ENCODE measurements at regions not wholly inside any gene's neighbourhood (a gene's known extent, or its start where the extent isn't known, plus 50 kb on each side); places are given as distances from the start of the nearest gene placed in this dataset.
A peak's percentile ranks its signal among the peaks of the same experiment; 100 is the strongest.
"Not testable (repeated sequence)": the region's sequence is repeated elsewhere in the genome, so short reads cannot be mapped to it uniquely, and the experiment has no call there.

DNA sequence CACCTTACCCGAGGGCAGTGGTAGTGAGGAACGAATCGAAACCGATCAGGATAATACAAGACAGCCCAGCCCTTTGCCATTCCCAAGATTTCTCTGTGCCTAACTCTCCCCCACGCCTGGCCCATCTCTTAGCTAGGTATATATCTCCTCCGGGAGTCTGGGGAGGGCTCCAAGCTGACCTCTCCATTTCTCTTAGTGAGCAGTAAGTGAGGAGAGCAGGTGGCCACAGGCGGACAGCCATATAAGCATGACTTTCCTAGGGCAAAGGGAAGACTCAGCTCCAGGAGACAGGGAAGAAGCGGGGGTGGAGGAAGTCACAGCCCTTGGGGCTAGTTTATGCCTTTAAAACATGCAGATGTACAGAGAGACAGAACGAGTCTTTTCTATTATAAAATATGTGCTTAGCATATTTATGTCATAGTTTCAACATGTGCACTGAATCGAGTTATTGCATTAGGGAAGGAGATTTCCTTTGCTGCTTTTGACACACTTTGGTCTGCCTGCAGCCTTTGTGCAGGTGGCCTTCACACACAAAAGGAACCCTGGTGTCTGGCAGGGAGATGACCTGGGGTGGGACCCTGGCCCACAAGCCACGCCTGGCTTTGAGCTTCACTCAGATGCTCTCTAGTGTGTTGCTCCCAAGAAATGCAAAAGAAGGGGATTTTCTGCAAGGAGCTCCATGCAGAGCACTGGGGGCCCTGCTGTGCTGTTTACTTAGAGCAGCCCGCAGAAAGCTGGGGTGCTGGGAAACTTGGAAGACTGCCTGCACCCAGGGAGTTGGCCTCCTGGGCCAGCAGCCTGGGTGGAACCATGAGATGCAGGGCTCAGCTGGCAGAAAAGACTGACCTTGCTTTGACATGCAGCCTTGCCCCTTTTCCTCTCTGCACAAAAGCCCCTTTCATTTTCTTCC, 613.3 kb downstream of the BCOR start:
- DNase-seq: no peak

DNA sequence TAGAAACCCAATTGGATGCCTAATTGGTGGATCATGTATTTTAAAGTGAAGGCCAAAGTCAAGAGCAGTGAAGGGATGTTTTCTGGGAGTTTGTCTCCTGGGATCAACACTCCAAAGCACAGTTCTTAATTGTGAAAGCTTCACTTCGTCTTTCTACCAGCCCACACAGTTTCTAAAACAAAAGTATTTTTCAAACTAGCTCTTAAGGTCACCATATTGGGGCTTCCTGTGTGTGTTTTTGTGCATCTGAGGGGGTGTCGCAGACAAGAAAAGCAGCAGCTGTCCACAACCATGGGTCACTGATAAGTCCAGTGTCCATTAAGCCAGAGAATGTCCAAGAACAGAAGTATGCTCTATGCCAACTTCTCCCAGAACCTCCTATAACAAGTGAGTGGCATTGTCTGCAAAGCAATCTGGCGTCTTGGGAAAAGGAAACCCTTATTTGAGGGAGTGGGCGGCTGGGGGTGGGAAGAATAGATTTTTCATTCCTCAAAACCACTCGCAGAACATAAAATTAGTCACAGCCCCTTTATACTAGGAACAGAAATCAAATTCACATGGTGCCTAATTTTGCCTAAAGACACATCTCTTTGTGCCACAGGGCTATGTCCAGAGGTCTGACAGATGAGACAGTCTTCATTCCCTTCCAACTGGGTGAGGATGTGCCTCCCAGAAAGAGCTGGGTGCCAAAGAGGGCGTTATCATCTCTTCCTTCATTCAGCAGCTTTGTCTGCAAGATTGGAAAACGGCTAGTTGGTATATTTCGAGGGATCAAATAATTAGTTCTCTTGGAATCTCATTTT, 610.4 kb downstream of the BCOR start:
- no peak for DNase-seq

DNA sequence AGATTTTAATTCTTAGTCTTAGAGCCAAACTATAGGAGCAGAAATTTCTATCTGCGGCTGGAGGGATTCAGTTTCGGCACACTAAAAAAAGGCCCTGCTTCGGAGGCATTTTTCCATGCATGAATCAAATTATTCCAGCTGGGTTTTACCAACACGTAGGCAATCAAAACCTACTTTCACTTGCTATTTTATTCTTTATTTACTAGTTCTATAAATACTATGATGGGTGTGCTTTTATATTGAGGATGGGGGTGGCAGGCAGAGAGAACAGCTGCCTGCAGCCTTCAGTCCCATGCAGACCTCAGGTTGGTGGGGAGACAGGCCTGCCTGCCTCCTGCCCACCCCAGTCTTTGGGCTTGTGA, 609.8 kb downstream of the BCOR start:
- DNase-seq: no peak

DNA sequence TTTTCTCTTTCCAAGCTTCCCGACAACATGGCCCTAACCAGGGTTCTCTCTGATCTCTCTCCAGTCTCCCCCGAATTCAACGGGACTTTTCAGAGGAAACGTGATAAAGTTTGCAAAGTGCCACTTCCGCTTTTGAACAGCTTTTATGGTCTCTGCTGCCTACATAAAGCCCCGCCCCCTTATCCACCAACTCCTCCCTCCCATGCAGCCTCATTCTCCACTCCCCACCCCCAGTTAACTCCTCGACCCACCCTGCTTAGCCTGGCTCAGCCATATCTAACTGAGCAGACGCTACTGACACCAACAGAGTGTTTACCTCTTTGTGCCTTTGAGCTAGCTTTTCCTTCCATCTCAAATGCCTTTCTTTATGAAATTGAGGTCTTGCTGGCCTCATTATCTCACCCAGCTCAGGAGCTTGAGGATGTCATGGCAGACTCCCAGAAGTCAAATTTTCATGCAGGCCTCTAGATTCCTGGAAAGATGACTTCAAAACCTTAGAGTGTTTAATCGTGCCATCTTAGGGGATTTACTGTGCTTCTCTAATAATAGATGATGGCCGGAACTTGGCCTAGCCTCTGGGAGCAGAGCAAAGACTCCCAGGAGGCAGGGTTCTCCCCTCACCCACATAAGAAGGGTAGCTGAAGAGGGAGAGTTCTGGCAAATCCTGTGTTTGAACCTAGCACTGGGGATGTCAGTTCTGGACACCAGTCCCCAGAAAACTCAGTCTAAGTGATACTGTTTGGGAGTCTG, 606.0 kb downstream of the BCOR start:
- peak; percentile 61 to 65 for DNase-seq

DNA sequence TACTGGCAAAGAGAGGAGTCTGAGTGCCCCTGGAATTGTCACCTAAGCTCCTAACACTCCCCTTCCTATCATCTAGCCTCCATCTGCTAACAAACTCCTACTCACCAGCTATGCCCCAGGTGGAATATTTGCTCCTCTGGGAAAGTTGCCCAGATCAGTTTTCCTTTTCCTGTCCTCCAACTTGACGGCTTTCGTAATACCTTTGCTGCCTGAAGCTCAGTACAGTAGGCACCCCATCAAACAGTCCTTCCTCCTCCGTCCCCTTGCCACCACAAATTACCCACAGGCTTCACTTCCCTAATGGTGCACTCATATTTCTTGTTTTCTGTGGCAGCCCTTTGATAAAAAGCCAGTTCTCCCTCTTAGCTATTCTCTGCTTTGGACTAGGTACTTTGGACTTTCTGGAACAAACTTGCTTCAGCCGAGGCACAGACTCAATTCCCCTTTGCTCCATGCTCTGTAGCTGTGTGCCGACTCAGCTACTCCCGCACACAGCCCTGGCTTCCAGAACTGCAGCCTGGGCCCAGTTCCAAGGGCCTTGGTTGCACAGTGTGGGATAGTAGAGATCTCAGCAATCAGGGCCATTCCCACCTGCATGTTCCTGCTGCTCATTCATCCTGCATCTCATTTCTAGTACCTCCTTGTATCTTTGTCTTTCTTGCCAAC, 605.1 kb downstream of the BCOR start:
- DNase-seq: no peak

GRCh38 chrX:39493168-39493567, 604.6 kb downstream of the BCOR start:
- DNase-seq: no peak

DNA sequence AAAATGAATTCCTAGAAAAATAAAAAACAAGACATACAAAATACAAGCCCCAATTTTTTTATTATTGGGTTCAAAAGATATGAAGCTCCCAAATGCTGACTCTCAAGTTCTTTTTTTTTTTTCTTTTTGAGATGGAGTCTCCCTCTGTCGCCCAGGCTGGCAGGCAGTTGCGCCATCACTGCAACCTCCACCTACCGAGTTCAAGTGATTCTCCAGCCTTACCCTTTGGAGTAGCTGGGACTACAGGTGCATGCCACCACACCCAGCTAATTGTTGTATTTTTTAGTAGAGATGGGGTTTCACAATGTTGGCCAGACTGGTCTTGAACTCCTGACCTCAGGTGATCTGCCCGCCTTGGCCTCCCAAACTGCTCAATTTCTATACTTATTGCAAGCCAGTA, 600.6 kb downstream of the BCOR start:
- DNase-seq: not testable (repeated sequence)

GRCh38 chrX:39497702-39498265, 600.0 kb downstream of the BCOR start:
- no peak for DNase-seq

DNA sequence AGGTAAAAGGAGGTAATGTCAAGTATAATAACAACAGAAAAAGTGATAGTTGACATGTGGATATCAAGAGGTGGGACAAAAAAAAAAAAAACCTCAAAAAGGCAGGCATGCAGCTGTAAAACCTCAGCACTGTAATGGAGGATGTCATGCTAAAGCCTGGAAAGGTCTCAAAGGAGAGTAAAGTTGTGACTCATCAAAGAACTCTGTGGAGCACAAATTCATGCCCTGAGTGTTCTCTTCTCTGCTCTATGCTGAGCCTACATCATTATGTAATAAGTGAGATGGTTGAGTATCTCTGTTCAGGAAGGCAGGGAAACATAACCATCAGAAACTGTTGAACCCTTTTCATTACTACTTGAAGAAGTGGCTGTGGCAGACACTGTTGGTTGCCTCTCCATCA, 597.8 kb downstream of the BCOR start:
- DNase-seq: no peak

GRCh38 chrX:39501822-39502221, 595.9 kb downstream of the BCOR start:
- DNase-seq: no peak

DNA sequence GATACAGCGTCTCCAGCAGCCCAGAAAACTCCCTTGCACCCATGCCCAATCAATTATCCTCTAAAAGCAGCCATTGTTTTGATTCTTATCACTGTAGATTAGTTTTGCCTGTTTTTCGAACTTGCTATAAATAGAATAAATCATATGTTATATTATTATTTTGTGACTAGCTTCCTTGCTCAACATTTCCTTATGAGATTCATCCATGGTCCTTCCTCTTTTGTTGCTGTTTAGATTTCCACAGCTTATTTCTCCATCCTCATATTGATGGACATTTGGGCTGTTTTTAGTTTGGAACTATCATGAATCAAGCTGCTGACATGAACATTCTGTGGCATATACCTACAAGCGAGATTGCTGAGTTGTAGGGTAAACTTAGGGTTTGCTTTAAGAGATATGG, 595.3 kb downstream of the BCOR start:
- no peak for DNase-seq

DNA sequence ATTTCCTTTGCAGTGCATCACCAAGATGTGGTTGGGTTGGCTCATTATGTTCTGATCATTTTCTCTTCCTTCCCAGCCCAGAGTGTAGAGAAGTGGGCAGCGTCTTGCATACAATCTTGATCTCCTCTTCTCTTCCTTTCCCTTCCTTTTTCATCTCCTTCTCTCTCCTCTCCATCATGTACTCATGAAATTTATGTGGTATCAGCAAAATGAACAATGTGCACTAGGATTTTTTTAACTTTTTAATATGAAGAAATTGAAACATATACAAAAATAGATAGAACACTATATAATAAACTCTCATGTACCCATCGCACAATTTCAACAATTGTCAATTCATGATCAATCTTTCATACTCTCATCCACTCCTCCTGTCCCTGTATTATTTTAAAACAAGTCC, 593.5 kb downstream of the BCOR start:
- DNase-seq: no peak

- no peak for DNase-seq
These were observed 592.9 kb downstream of the BCOR start for GRCh38 chrX:39504850-39505259.

- DNase-seq: no peak
These were observed 591.6 kb downstream of the BCOR start for GRCh38 chrX:39506131-39506530.

GRCh38 chrX:39507034-39507433, 590.7 kb downstream of the BCOR start:
- DNase-seq: no peak

GRCh38 chrX:39507617-39508299, 590.0 kb downstream of the BCOR start:
- DNase-seq: no peak

- DNase-seq: peak; percentile 4 to 15
These were observed 589.5 kb downstream of the BCOR start for GRCh38 chrX:39508300-39508692.

DNA sequence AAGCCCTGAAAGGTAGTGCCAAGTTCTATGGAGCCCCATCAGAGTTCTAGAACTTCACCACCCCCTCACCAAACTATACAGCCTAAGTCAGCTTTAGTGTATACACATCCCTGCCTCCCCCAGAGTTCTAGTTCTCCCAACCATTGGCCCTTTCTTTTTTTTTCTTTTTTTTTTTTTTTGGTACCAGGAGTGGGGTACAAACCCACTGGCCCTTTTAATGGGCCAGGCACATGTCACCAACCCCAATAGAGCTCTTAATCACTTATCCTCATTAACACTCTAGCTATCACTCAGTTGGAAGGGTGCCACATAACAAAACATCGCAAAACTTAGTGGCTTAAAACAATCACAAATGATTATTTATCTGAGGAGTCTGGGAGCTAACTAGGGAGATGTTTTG, 588.6 kb downstream of the BCOR start:
- no peak for DNase-seq

DNA sequence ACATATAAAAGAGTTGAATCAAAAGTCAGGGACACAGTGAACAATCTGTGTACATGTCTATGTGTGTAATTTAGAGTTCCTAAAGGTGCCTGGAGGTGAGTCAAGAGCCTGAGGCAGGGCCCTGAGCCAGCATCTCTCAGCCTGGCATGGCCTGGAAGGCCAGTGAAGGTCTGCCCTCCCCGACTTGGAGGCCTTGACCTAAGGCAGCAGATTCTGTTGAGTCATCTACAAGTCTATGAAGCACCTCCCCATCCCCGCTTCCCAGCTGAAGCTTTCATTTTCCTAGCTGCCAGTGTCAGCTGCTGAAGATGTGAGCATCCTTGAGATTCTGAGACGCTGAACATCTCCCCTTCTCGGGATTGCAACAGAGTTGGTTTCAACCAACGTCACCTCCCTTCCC, 583.9 kb downstream of the BCOR start:
- DNase-seq: no peak

DNA sequence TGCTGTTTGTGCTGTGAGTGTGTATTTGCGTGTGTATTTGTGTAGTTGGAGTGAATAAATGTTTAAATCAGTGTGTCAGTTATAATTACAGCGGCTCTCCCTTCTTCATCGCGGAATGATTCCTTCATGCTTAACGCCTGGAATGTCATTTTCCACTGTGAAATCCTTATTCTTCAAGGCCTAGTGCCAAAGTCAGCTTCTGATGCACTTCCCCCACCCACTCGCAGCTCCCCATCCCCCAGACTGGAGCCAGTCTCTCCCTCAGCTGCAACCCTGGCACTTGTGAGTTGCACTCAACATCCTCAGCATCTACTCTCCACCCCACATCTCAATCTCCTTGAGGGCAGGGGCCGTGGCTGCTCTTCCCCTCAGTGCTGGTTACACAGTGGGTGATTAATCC, 583.0 kb downstream of the BCOR start:
- DNase-seq: no peak

- DNase-seq: no peak
These were observed 581.3 kb downstream of the BCOR start for GRCh38 chrX:39516427-39516841.

GRCh38 chrX:39518476-39519029, 579.2 kb downstream of the BCOR start:
- no peak for DNase-seq
